GM21737 (cell line): ENCODE measurements at regions not wholly inside any gene's neighbourhood (a gene's known extent, or its start where the extent isn't known, plus 50 kb on each side); places are given as distances from the start of the nearest gene placed in this dataset.
A peak's percentile ranks its signal among the peaks of the same experiment; 100 is the strongest.
"Not testable (repeated sequence)": the region's sequence is repeated elsewhere in the genome, so short reads cannot be mapped to it uniquely, and the experiment has no call there.

Source experiments
- ATAC-seq: cut with Tn5 transposase; IDR thresholded peaks from one replicate; pipeline ENCODE4 v1.9.1; 2021; ENCODE audit warnings: mild to moderate bottlenecking, moderate library complexity; ENCODE audit not compliant: unreplicated experiment

GRCh38 chr1:157272729-157273524, 134.7 kb upstream of the ETV3 start:
- no peak for ATAC-seq

DNA sequence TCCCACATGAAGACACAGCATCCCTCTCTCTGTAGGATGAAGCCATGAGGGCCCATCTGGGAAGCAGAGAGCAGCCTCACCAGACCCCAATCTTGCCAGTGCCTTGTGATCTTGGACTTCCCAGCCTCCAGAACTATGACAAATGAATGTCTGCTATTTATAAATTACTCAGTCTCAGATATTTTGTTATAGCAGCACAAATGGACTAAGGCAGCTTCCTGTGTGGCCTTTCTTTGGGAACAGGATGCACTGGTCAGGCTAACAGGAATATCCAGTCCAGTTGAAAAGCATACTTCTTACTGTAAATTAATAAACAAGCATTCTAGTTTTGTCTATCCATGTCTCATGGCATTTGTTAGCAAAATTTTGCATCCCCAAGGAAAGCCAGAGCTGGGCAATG, 134.1 kb upstream of the ETV3 start:
- no peak for ATAC-seq

GRCh38 chr1:157270705-157271274, 132.6 kb upstream of the ETV3 start:
- no peak for ATAC-seq

GRCh38 chr1:157269656-157270375, 131.6 kb upstream of the ETV3 start:
- ATAC-seq = peak; percentile 81

DNA sequence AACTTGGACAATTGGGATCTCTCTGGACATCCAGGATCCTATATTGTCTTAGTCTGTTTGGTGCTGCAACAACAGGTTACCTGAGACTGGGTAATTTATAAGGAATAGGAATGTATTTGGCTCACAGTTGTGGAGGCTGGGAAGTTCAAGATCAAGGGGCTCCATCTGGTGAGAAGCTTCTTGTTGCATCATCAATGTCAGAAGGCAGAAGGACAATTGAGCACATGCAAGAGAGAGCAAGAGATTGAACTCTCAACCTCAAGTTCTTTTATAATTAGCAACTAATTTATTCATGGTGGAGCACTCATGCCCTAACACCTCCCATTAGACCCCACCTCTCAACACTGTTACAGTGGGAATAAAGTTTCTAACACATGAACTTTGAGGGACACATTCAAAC, 124.7 kb upstream of the ETV3 start:
- ATAC-seq = no peak

DNA sequence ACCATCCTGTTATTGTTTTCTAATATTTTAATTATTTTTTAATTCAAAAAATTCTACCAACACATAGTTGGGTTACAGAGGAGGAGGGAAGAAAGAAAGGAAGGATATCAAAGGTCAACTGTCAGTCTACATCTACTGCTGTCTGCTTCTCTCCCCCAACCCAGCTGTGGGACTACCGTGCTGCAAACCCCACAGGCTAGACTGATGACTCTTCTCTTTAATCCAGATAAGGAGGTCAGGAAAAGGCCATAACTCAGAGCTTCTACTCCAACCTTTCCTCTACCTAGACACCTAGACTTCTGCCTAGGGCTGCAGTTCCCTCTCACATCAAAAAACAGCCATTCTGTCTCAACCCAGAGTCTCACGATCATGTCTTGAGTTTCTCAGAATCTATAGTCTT, 124.2 kb upstream of the ETV3 start:
- no peak for ATAC-seq

DNA sequence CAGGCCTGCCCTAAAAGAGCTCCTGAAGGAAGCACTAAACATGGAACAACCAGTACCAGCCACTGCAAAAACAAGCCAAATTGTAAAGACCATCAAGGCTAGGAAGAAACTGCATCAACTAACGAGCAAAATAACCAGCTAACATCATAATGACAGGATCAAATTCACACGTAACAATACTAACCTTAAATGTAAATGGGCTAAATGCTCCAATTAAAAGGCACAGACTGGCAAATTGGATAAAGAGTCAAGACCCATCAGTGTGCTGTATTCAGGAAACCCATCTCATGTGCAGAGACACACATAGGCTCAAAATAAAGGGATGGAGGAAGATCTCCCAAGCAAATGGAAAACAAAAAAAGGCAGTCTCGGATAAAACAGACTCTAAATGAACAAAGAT, 117.7 kb upstream of the ETV3 start:
- not testable (repeated sequence) for ATAC-seq

GRCh38 chr1:157254183-157254582, 116.0 kb upstream of the ETV3 start:
- ATAC-seq = not testable (repeated sequence)

GRCh38 chr1:157252473-157252872, 114.3 kb upstream of the ETV3 start:
- no peak for ATAC-seq

DNA sequence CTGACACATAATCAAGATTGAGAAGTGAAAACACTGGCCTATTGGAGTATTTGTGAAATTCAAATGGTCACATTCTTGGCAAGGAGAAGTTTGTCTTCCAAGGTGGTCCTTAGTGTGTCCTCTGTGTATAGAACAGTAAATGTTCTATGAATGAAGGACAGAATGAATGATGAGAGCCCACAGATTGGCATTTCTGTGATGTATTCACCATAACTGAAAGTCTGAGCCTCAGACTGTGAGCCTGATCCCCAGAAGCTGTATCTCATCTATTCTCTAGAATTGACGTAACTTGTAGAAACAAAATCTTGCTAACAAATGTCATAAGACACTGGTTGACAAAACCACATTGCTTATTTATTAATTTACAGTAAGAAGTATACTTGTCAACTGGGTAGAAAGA, 111.5 kb upstream of the ETV3 start:
- ATAC-seq = no peak

- ATAC-seq = no peak
Measured at GRCh38 chr1:157249326-157249725, 111.1 kb upstream of the ETV3 start.

GRCh38 chr1:157247764-157248049, 109.5 kb upstream of the ETV3 start:
- not testable (repeated sequence) for ATAC-seq

DNA sequence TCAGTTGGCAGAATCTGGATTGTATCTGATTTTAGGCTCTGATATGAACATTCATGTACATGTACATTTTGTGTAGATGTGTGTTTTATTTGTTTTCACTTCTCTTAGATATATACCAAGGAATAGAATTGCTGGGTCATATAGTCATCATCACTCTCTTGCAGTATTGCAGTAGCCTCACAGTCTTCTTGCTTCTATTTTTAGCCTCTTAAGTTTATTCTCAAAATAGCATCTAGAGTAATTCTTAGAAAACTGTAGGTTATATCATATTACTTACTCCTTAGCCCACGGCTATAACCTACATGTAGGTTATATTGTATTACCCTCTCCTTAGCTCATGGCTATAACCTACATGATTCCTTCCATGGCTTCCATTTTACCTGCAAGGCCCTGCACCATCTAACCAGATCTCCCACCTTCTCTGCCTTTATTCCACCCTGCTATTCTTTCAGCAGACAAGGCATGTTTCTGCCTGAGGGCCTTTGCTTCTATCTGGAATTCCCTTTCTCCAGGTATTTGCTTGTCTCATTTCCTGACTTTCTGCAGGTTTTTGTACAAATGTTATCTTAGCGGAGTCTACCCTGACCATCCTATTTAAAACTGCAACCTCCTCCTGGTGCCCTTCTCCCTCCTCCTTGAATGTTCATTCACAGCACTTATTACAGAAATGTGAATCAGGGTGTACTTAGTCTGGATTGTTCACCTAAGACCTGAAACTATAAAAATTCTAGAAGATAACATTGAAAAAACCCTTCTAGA, 109.0 kb upstream of the ETV3 start:
- no peak for ATAC-seq

- no peak for ATAC-seq
Measured at GRCh38 chr1:157245823-157246222, 107.6 kb upstream of the ETV3 start.

DNA sequence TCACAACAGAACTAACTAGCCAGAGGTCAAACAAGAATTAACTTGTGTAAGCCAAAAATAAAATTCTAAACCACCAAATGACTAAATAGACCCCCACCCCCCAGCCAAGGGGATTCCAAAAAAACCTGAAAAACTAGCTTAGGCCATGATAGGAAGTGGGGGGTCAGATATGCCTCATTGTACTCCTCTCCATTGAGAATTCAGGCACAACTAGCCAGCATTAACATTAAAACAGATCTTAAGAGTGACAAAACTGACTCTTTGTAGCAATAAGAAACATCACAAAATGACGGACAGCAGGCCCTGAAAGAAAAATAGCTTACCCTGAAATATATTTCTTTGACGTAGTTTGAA, 103.0 kb upstream of the ETV3 start:
- no peak for ATAC-seq

GRCh38 chr1:157240495-157241184, 102.4 kb upstream of the ETV3 start:
- ATAC-seq = no peak

- ATAC-seq = no peak
Measured at GRCh38 chr1:157239936-157240335, 101.7 kb upstream of the ETV3 start.

DNA sequence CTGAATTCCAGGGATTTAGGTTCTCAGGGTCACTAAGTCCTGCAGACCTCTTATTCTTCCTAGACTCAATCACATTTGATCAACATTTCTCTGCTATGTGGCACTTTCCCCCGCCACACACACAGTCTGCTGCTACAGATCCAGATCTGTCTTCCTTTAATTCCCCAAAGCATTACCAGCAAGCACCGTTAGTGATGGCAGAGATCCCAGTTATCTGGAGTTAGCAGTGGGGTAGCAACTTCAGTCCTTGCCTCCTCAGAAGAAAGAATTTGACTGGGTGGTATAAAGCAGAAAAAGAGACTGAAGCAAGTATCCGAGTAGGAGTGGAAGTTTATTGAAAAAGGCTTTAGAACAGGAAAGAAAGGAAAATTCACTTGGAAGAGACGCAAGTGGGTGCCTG, 100.4 kb upstream of the ETV3 start:
- ATAC-seq = no peak

GRCh38 chr1:157237981-157238380, 99.8 kb upstream of the ETV3 start:
- no peak for ATAC-seq

- no peak for ATAC-seq
Measured at GRCh38 chr1:157237522-157237921, 99.3 kb upstream of the ETV3 start.

DNA sequence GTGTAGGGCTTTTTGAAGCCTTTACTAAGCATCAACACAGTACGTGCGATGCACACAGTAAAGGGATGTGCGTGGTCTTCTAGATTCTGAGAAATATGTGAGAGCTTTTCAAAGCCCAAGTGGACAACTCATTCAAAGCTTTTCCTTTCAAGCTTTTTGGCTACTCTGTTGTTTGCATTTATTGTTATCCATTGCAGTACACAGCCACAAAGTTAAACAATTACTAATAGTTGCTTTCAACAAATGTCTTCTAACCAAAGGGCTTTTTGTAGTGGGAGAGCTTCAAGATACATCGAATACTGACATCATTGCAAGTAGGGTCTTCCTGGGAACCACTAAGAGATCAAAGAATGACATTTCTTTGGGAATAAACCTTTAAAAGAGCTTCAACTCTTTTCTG, 97.9 kb upstream of the ETV3 start:
- no peak for ATAC-seq
